ENCODE measurements at regions not wholly inside any gene's neighbourhood (a gene's known extent, or its start where the extent isn't known, plus 50 kb on each side); places are given as distances from the start of the nearest gene placed in this dataset.

DNA sequence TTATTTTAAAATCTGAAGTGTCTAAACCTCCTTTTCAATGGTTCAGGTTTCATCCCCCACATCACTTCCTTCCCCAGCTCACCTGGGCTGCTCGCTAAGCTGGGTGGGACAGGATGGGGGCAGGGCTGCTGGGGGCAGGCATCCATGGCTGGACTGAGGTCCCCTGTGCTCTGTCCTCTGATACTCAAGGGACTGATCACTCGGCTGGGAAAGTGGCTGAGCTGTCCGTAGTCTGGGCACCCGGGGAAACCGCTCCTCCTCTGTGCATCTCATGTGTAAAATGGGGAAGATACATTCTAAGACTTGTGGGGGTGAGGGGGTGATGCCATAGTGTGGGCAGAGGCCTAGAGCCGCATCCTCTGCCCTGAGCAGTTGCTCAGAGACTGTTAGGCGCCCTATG is 411.2 kb downstream of the MATN1 start:
- Histone ChIP-seq H3K4me2 (no peak overlapping the region), H3K4me1 (no peaks in the 10 kb centered on the region), H3K9me3 (no peaks in the 10 kb centered on the region), H3K4me3 (no peak overlapping the region), H3K27ac (no peak overlapping the region)
- DNase-seq (ENCODE audit: low read depth in 1 of 2, low spot score in 1 of 2) (no peak), ATAC-seq (no peak), FAIRE-seq (no peak)
- TF ChIP-seq NR3C1 (IDR thresholded peaks at IDR 0.05): no peak
- no peak for TF ChIP-seq FOXS1 (CRISPR knock-in tag; IDR thresholded peaks at IDR 0.05)
- no peak for TF ChIP-seq HDAC2 (IDR thresholded peaks at IDR 0.05)
- no peak for TF ChIP-seq TFCP2L1 (CRISPR knock-in tag; IDR thresholded peaks at IDR 0.05)
- TF ChIP-seq NPAS2 (CRISPR knock-in tag; IDR thresholded peaks at IDR 0.05; ENCODE audit: borderline replicate concordance): no peak
- no peak for TF ChIP-seq MAFK (IDR thresholded peaks at IDR 0.05; ENCODE audit: partially characterized antibody)
- TF ChIP-seq KDM1A (IDR thresholded peaks at IDR 0.05; ENCODE audit: low read depth): no peak
- POLR2A ChIA-PET: no interaction called here
- CTCF ChIA-PET: no interaction called here
- 13% methylated on average over 7 of the region's 7 CpGs for WGBS (ENCODE audit: missing lambda C conversion rate)

DNA sequence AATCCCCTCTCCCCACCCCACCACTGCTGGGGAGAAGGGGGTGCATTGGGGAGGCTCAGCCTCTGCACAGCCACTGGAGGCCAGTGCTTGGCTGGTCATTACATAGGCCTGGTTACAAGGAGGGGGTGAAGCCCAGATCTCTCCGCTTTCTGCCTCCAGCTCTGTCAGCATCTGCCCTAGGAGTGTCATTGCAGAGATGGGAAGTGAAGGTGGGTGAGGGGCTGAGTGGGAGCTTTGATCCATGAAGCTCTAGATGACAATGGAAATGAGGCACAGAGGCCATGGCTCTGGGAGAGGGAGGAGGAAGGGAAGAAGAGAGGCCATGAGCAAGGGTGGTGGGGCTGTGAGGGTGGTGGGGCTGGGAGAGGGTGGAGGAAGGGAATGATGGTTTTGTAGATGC is 411.6 kb downstream of the MATN1 start:
- TF ChIP-seq BHLHE40 (IDR thresholded peaks at IDR 0.05; ENCODE audit: low read depth, low read length): no peak
- no peak for TF ChIP-seq NPAS2 (CRISPR knock-in tag; IDR thresholded peaks at IDR 0.05; ENCODE audit: borderline replicate concordance)
- TF ChIP-seq ZC3H11A (IDR thresholded peaks at IDR 0.05): no peak
- TF ChIP-seq RARB (CRISPR knock-in tag; IDR thresholded peaks at IDR 0.05): no peak
- Histone ChIP-seq H3K4me2 (no peak overlapping the region), H3K4me3 (no peak overlapping the region), H3K27ac (no peak overlapping the region), H3K4me1 (no peaks in the 10 kb centered on the region), H3K9me3 (no peaks in the 10 kb centered on the region)
- FAIRE-seq (no peak), DNase-seq (ENCODE audit: low read depth in 1 of 2, low spot score in 1 of 2) (no peak), ATAC-seq (no peak)
- no CpG with 5 or more reads among the region's 1 CpG for WGBS (ENCODE audit: missing lambda C conversion rate)
- ChIA-PET POLR2A (no interaction called here), CTCF (no interaction called here)

DNA sequence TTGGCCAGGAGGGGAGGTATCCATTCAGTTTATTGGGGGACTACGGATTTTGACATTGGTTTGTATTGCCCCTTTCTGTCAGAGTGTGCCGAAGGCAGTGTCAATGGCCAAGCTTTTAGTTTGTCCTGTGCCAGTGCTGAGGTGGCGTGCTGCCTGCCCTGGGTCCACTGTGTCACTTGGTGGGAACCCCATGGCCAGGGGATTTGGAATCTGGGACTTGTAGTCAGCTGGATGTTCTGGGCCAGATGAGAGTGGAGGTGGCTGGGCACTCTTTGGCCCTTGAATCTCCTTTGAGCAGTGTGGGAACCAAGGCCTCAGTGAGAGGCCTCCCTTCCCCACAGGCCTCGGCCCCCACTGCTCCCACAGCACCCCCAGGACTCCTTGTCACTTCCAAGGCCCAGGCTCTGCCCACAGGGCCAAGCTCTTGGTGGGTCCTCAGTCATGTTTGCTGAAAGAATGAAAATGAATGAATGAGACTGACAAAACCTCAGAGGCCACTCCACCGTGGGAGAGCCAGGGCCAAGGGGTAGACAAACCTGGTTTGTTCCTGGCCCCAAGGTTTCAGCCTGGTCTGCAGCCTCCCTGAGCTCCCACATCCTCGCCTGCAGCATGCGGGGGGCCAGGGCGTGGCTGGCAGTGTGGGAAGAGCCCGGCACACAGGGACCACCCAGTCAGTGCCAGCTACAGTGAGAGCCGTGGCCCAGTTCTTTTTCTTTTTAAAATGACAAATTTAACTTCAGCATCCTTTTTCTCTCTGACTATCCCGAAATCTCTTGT is 412.2 kb downstream of the MATN1 start:
- ChIA-PET CTCF (interaction anchor here (0.9 kb wide), 1 partner anchor 69 kb away, joined by 3 read pairs; no protein-coding TSS in a partner anchor), POLR2A (no interaction called here)
- Histone ChIP-seq H3K9me3 (no peaks in the 10 kb centered on the region), H3K4me1 (no peaks in the 10 kb centered on the region), H3K4me3 (no peak overlapping the region), H3K4me2 (no peak overlapping the region), H3K27ac (no peak overlapping the region)
- FAIRE-seq (no peak), ATAC-seq (no peak), DNase-seq (ENCODE audit: low read depth in 1 of 2, low spot score in 1 of 2) (no peak)
- TF ChIP-seq, protein P1, sequence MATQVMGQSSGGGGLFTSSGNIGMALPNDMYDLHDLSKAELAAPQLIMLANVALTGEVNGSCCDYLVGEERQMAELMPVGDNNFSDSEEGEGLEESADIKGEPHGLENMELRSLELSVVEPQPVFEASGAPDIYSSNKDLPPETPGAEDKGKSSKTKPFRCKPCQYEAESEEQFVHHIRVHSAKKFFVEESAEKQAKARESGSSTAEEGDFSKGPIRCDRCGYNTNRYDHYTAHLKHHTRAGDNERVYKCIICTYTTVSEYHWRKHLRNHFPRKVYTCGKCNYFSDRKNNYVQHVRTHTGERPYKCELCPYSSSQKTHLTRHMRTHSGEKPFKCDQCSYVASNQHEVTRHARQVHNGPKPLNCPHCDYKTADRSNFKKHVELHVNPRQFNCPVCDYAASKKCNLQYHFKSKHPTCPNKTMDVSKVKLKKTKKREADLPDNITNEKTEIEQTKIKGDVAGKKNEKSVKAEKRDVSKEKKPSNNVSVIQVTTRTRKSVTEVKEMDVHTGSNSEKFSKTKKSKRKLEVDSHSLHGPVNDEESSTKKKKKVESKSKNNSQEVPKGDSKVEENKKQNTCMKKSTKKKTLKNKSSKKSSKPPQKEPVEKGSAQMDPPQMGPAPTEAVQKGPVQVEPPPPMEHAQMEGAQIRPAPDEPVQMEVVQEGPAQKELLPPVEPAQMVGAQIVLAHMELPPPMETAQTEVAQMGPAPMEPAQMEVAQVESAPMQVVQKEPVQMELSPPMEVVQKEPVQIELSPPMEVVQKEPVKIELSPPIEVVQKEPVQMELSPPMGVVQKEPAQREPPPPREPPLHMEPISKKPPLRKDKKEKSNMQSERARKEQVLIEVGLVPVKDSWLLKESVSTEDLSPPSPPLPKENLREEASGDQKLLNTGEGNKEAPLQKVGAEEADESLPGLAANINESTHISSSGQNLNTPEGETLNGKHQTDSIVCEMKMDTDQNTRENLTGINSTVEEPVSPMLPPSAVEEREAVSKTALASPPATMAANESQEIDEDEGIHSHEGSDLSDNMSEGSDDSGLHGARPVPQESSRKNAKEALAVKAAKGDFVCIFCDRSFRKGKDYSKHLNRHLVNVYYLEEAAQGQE (IDR thresholded peaks at IDR 0.05): no peak
- TF ChIP-seq RAD21 (conservative IDR thresholded peaks at IDR 0.05 in 1 of 2, IDR thresholded peaks at IDR 0.05 in 1 of 2) (no peak), NR3C1 (IDR thresholded peaks at IDR 0.05) (no peak), BCL3 (IDR thresholded peaks at IDR 0.05) (no peak), FOXS1 (CRISPR knock-in tag; IDR thresholded peaks at IDR 0.05) (no peak), BHLHE40 (IDR thresholded peaks at IDR 0.05; ENCODE audit: low read depth, low read length) (no peak), ZFP36 (IDR thresholded peaks at IDR 0.05; ENCODE audit: borderline replicate concordance, partially characterized antibody) (no peak)
- TF ChIP-seq, protein P2, sequence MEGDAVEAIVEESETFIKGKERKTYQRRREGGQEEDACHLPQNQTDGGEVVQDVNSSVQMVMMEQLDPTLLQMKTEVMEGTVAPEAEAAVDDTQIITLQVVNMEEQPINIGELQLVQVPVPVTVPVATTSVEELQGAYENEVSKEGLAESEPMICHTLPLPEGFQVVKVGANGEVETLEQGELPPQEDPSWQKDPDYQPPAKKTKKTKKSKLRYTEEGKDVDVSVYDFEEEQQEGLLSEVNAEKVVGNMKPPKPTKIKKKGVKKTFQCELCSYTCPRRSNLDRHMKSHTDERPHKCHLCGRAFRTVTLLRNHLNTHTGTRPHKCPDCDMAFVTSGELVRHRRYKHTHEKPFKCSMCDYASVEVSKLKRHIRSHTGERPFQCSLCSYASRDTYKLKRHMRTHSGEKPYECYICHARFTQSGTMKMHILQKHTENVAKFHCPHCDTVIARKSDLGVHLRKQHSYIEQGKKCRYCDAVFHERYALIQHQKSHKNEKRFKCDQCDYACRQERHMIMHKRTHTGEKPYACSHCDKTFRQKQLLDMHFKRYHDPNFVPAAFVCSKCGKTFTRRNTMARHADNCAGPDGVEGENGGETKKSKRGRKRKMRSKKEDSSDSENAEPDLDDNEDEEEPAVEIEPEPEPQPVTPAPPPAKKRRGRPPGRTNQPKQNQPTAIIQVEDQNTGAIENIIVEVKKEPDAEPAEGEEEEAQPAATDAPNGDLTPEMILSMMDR (IDR thresholded peaks at IDR 0.05): no peak
- 20% methylated on average over 8 of the region's 11 CpGs for WGBS (ENCODE audit: missing lambda C conversion rate)
